Common myeloid progenitor, CD34-positive (primary cell): ENCODE measurements at regions not wholly inside any gene's neighbourhood (a gene's known extent, or its start where the extent isn't known, plus 50 kb on each side); places are given as distances from the start of the nearest gene placed in this dataset.

Experiments used
- CTCF ChIA-PET: fragments of 350-600 bp; sonication (Branson Sonifier 250); formaldehyde crosslinking; loops from one replicate; lab custom pipeline; 2021; ENCODE audit warnings: antibody characterized with exemption; lab: Charles Lee
- POLR2A ChIA-PET: fragments of 350-600 bp; sonication (Branson Sonifier 250); formaldehyde crosslinking; loops from one replicate; lab custom pipeline; 2021; ENCODE audit warnings: antibody characterized with exemption; lab: Charles Lee
- DNase-seq, 3 donors: peaks; one replicate each; pipeline versions ENCODE4 v3.0.0 to v3.0.0-alpha.2; 2013
- H3K27ac ChIP-seq, 2 experiments: 1 replicate in 1 of 2; 2 replicates in 1 of 2; pipeline ENCODE4 v1.7.0; 2013; ENCODE audit warnings: inconsistent platforms in 2 of 2, low read length in 2 of 2, mild to moderate bottlenecking in 2 of 2, low read depth in 1 of 2, moderate library complexity in 1 of 2; ENCODE audit not compliant: severe bottlenecking in 2 of 2, insufficient read depth in 1 of 2, poor library complexity in 1 of 2
- H3K27me3 ChIP-seq, 5 experiments: replicated peaks in 2 of 5; 1 replicate in 3 of 5; 2 replicates in 2 of 5; pipeline versions ENCODE4 v1.6.1 to v1.7.0; 2013; ENCODE audit warnings: low read length in 4 of 5, mild to moderate bottlenecking in 2 of 5, moderate library complexity in 2 of 5, inconsistent platforms in 1 of 5; ENCODE audit not compliant: insufficient read depth in 5 of 5, control insufficient read depth in 4 of 5
- H3K36me3 ChIP-seq, 4 experiments: 1 replicate in 2 of 4; 2 replicates in 2 of 4; pipeline versions ENCODE4 v1.6.1 to v1.7.0; 2013; ENCODE audit warnings: low read length in 3 of 4, control low read depth in 1 of 4, mild to moderate bottlenecking in 1 of 4; ENCODE audit not compliant: control insufficient read depth in 4 of 4, insufficient read depth in 4 of 4
- H3K4me1 ChIP-seq, 4 experiments: 1 replicate in 3 of 4; 2 replicates in 1 of 4; pipeline versions ENCODE4 v1.6.1 to v1.7.1; 2013; ENCODE audit warnings: low read length in 3 of 4, mild to moderate bottlenecking in 3 of 4, control low read depth in 1 of 4, inconsistent platforms in 1 of 4, moderate library complexity in 1 of 4; ENCODE audit not compliant: control insufficient read depth in 4 of 4, insufficient read depth in 4 of 4; ENCODE audit errors: control extremely low read depth in 1 of 4
- H3K4me3 ChIP-seq, 7 experiments: 1 replicate in 4 of 7; 2 replicates in 3 of 7; pipeline versions ENCODE4 v1.5.1 to v1.7.0; 2013; ENCODE audit warnings: mild to moderate bottlenecking in 7 of 7, low read length in 6 of 7, moderate library complexity in 6 of 7, inconsistent platforms in 2 of 7, low read depth in 2 of 7, control low read depth in 1 of 7; ENCODE audit not compliant: insufficient read depth in 4 of 7, control insufficient read depth in 1 of 7; ENCODE audit errors: extremely low read depth in 1 of 7
- H3K9me3 ChIP-seq, 5 experiments: 1 replicate in 4 of 5; 2 replicates in 1 of 5; pipeline versions ENCODE4 v1.6.1 to v1.7.1; 2013; ENCODE audit warnings: low read length in 4 of 5, mild to moderate bottlenecking in 2 of 5, inconsistent platforms in 1 of 5, low read depth in 1 of 5, moderate library complexity in 1 of 5; ENCODE audit not compliant: control insufficient read depth in 4 of 5, insufficient read depth in 2 of 5; ENCODE audit errors: control extremely low read depth in 1 of 5
- WGBS: methylation state at CpG from one replicate; pipeline ENCODE4 v1.1.5; 2013; ENCODE audit not compliant: insufficient coverage; 5-methylcytosine and 5-hydroxymethylcytosine counted together

DNA sequence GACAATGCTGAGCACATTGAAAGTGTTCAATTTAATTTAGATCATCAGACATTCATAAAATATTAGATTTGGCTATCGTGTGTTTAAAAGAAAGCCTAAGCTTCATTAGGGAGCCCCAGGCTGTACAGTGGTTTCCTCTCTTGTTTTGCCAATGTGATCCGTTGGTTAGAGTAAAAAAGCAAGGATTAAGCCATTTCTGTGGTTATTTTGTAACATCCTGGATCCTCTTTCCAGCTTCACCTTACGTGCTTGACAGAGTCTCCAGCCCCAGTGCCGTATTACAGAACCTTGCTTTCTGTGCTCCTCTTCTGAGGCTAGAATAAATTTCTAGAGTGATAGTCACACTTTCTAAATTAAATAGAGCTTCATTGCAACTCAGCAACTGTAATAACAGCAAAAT, 289.3 kb upstream of the LINC00305 start:
- Histone ChIP-seq H3K4me3 (no peak overlapping the region), H3K4me1 (peaks cover 0 to 10% (median 2%) of the 10 kb centered on the region in 4 experiments), H3K27ac (no peak overlapping the region), H3K27me3 (no peaks in the 10 kb centered on the region), H3K9me3 (peaks cover 0 to 11% (median 3%) of the 10 kb centered on the region in 5 experiments), H3K36me3 (no peaks in the 10 kb centered on the region)
- WGBS: 93% methylated on average over 3 of the region's 4 CpGs
- DNase-seq: no peak
- POLR2A ChIA-PET: no interaction called here
- CTCF ChIA-PET: no interaction called here

DNA sequence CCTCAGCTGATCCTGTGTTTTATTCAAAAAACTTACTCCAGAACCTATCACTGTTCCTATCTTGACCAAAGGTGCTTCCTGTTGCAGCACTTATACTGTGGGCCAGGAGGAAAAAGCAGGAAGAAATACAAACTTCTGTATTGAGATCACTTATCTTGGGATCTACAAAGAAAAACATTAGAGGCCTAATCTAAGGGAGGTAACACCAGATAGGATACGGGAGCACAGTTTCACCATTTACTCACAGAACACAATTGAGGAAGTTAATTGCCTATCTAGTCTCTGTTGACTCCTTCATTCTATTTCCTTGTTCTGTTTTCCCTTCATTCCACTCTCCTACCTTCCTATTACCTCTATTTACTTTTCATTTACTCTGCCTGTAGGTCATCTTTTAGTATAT, 287.2 kb upstream of the LINC00305 start:
- Histone ChIP-seq H3K4me1 (peaks cover 0 to 10% (median 2%) of the 10 kb centered on the region in 4 experiments), H3K27ac (no peak overlapping the region), H3K27me3 (no peaks in the 10 kb centered on the region), H3K36me3 (no peaks in the 10 kb centered on the region), H3K4me3 (no peak overlapping the region), H3K9me3 (peaks cover 0 to 16% (median 3%) of the 10 kb centered on the region in 5 experiments)
- ChIA-PET POLR2A (no interaction called here), CTCF (no interaction called here)
- peak in 1 of 3 donors; percentile 6 for DNase-seq
- 20% methylated on average over 1 of the region's 1 CpG for WGBS

- CTCF ChIA-PET: no interaction called here
- POLR2A ChIA-PET: no interaction called here
- H3K4me3 ChIP-seq: no peak overlapping the region
- H3K27me3 ChIP-seq: no peaks in the 10 kb centered on the region
- DNase-seq: no peak
- no CpG with 5 or more reads among the region's 2 CpGs for WGBS
- H3K4me1 ChIP-seq: no peaks in the 10 kb centered on the region
- no peak overlapping the region for H3K27ac ChIP-seq
- no peaks in the 10 kb centered on the region for H3K36me3 ChIP-seq
- H3K9me3 ChIP-seq: peaks cover 0 to 3% (median 0%) of the 10 kb centered on the region in 5 experiments
Observed at GRCh38 chr18:64419156-64419555, 270.3 kb upstream of the LINC00305 start.

- no peaks in the 10 kb centered on the region for H3K36me3 ChIP-seq
- no peaks in the 10 kb centered on the region for H3K4me1 ChIP-seq
- ChIA-PET POLR2A (no interaction called here), CTCF (no interaction called here)
- H3K27me3 ChIP-seq: no peaks in the 10 kb centered on the region
- no peak overlapping the region for H3K4me3 ChIP-seq
- WGBS: no CpG with 5 or more reads among the region's 1 CpG
- DNase-seq: no peak
- H3K27ac ChIP-seq: no peak overlapping the region
- H3K9me3 ChIP-seq: no peaks in the 10 kb centered on the region
Observed at GRCh38 chr18:64416990-64417389, 268.1 kb upstream of the LINC00305 start.

- Histone ChIP-seq H3K27me3 (no peaks in the 10 kb centered on the region), H3K4me3 (no peak overlapping the region), H3K9me3 (no peaks in the 10 kb centered on the region), H3K4me1 (no peaks in the 10 kb centered on the region), H3K36me3 (no peaks in the 10 kb centered on the region), H3K27ac (no peak overlapping the region)
- ChIA-PET POLR2A (no interaction called here), CTCF (interaction anchor here (0.8 to 1.4 kb wide), 2 partner anchors 11 to 162 kb away, joined by 3 to 4 read pairs; no protein-coding TSS in a partner anchor)
- DNase-seq: no peak
- WGBS: 83% methylated on average over 1 of the region's 2 CpGs
Observed at GRCh38 chr18:64415218-64415617, 266.3 kb upstream of the LINC00305 start.

GRCh38 chr18:64410685-64411084, 261.8 kb upstream of the LINC00305 start:
- ChIA-PET CTCF (interaction anchor here (0.8 to 4.7 kb wide), 7 partner anchors 15 to 395 kb away, joined by 3 to 45 read pairs (median 5); no protein-coding TSS in a partner anchor), POLR2A (no interaction called here)

DNA sequence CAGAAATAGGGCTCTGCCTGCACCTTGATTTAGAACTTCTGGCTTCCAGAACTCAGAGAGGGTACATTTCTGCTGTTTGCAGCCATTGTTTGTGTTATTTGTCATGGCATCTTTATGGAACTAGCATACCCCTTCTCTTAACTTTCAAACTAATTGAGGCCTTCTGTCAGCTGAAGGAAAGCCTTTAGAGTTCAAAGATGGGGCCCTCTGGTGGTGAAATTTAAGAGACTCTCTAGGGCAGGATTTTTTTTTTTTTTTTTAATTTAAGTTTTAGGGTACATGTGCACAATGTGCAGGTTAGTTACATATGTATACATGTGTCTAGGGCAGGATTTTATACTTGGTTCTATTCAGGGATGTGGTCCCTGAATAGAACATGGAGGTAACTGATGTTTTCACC, 260.6 kb upstream of the LINC00305 start:
- Histone ChIP-seq H3K4me1 (no peaks in the 10 kb centered on the region), H3K4me3 (no peak overlapping the region), H3K27me3 (no peaks in the 10 kb centered on the region), H3K36me3 (no peaks in the 10 kb centered on the region), H3K9me3 (no peaks in the 10 kb centered on the region), H3K27ac (no peak overlapping the region)
- ChIA-PET CTCF (interaction anchor here (0.5 to 4.7 kb wide), 16 partner anchors 11 to 1648 kb away, joined by 3 to 45 read pairs (median 4); no protein-coding TSS in a partner anchor), POLR2A (no interaction called here)
- peak; percentile 52 to 72 (median 66) for DNase-seq

More at GRCh38 chr18:64410685-64411084, 261.8 kb upstream of the LINC00305 start:
- Histone ChIP-seq H3K4me3 (no peak overlapping the region), H3K27me3 (no peaks in the 10 kb centered on the region), H3K36me3 (no peaks in the 10 kb centered on the region), H3K4me1 (no peaks in the 10 kb centered on the region), H3K27ac (no peak overlapping the region), H3K9me3 (no peaks in the 10 kb centered on the region)
- no peak for DNase-seq
- 70% methylated on average over 6 of the region's 6 CpGs for WGBS
